Esophagus squamous epithelium (tissue), 5 donors: ENCODE measurements at regions not wholly inside any gene's neighbourhood (a gene's known extent, or its start where the extent isn't known, plus 50 kb on each side); places are given as distances from the start of the nearest gene placed in this dataset.

ENCODE experiments used
- DNase-seq: peaks from one replicate; lab custom pipeline; 2025; lab: John Stamatoyannopoulos, UW
- H3K27ac ChIP-seq, 4 donors: fragments of 200-600 bp; sonication (generic); one replicate each; pipeline ENCODE4 v1.5.1; 2016 to 2019; ENCODE audit warnings: mild to moderate bottlenecking in 1 of 4
- H3K27me3 ChIP-seq, 4 donors: fragments of 200-600 bp; sonication (generic); 1 replicate in 3 of 4; 2 replicates in 1 of 4; pipeline versions ENCODE4 v1.5.1 to v1.6.0; 2017 to 2021; ENCODE audit warnings: antibody characterized with exemption in 1 of 4
- H3K36me3 ChIP-seq, 3 donors: fragments of 200-600 bp; sonication (generic); one replicate each; pipeline ENCODE4 v1.5.1; 2016 to 2019
- H3K4me1 ChIP-seq, 3 donors: fragments of 200-600 bp; sonication (generic); one replicate each; pipeline ENCODE4 v1.5.1; 2017 to 2019
- H3K4me3 ChIP-seq, 4 donors: fragments of 200-600 bp; sonication (generic); 1 replicate in 3 of 4; 2 replicates in 1 of 4; pipeline ENCODE4 v1.5.1; 2016 to 2019; ENCODE audit warnings: mild to moderate bottlenecking in 2 of 4, moderate library complexity in 1 of 4
- H3K9me3 ChIP-seq, 3 donors: fragments of 200-600 bp; sonication (generic); one replicate each; pipeline ENCODE4 v1.5.1; 2016 to 2019
- CTCF ChIP-seq, 6 experiments: fragments of 450-650 bp in 4 of 6; fragments of 200-600 bp in 2 of 6; sonication (generic) in 2 of 6; IDR thresholded peaks; one replicate each; pipeline ENCODE4 v1.5.1; 2016 to 2019; ENCODE audit warnings: antibody characterized with exemption in 6 of 6, mild to moderate bottlenecking in 4 of 6, moderate library complexity in 4 of 6
- POLR2A ChIP-seq, 4 donors: fragments of 450-650 bp; IDR thresholded peaks; one replicate each; pipeline ENCODE4 v1.6.1; 2017; ENCODE audit warnings: antibody characterized with exemption in 4 of 4, mild to moderate bottlenecking in 4 of 4, moderate library complexity in 3 of 4
- WGBS, 2 donors: methylation state at CpG; one replicate each; pipeline ENCODE4 v1.1.5; 2018; 5-methylcytosine and 5-hydroxymethylcytosine counted together
- intact Hi-C: fragments of 100-400 bp; cut with DNase I; formaldehyde crosslinking; loops from one replicate; pipeline ENCODE4 v1.15.0; 2022
- donor health status: DM: yes; HTN: yes; CAD: no.

- WGBS, 2 donors: 78 to 85% methylated on average over 4 to 31 of the region's 60 CpGs
- Histone ChIP-seq H3K4me3 (no peak overlapping the region), H3K27ac (no peak overlapping the region), H3K27me3 (no peaks in the 10 kb centered on the region), H3K4me1 (no peaks in the 10 kb centered on the region), H3K9me3 (peaks cover 0 to 13% (median 7%) of the 10 kb centered on the region in 3 donors), H3K36me3 (no peaks in the 10 kb centered on the region)
- DNase-seq: no peak
- TF ChIP-seq CTCF (IDR thresholded peaks at IDR 0.05): no peak
- no peak for TF ChIP-seq POLR2A (IDR thresholded peaks at IDR 0.05)
- intact Hi-C loops: no loop called here
These were observed 761.5 kb upstream of the POM121L12 start for GRCh38 chr7:52273685-52274610.

GRCh38 chr7:52271703-52272102 is 763.7 kb upstream of the POM121L12 start:
- Histone ChIP-seq H3K9me3 (peaks cover 0 to 13% (median 7%) of the 10 kb centered on the region in 3 donors), H3K27ac (no peak overlapping the region), H3K27me3 (no peaks in the 10 kb centered on the region), H3K4me3 (no peak overlapping the region), H3K36me3 (no peaks in the 10 kb centered on the region), H3K4me1 (no peaks in the 10 kb centered on the region)
- intact Hi-C loops: no loop called here
- DNase-seq: no peak
- 49 to 89% methylated on average over 3 of the region's 3 CpGs for WGBS, 2 donors
- TF ChIP-seq CTCF (IDR thresholded peaks at IDR 0.05) (no peak), POLR2A (IDR thresholded peaks at IDR 0.05) (no peak)

GRCh38 chr7:52270301-52270700 is 765.1 kb upstream of the POM121L12 start:
- H3K9me3 ChIP-seq: peaks cover 0 to 13% (median 7%) of the 10 kb centered on the region in 3 donors
- no peaks in the 10 kb centered on the region for H3K27me3 ChIP-seq
- 46 to 64% methylated on average over 3 of the region's 3 CpGs for WGBS, 2 donors
- H3K4me3 ChIP-seq: no peak overlapping the region
- no peaks in the 10 kb centered on the region for H3K4me1 ChIP-seq
- DNase-seq: no peak
- no peaks in the 10 kb centered on the region for H3K36me3 ChIP-seq
- no peak overlapping the region for H3K27ac ChIP-seq
- TF ChIP-seq CTCF (IDR thresholded peaks at IDR 0.05) (no peak), POLR2A (IDR thresholded peaks at IDR 0.05) (no peak)
- intact Hi-C loops: no loop called here

GRCh38 chr7:52269669-52270068 is 765.8 kb upstream of the POM121L12 start:
- no peak for DNase-seq
- Histone ChIP-seq H3K36me3 (no peaks in the 10 kb centered on the region), H3K27me3 (no peaks in the 10 kb centered on the region), H3K9me3 (peaks cover 0 to 12% (median 7%) of the 10 kb centered on the region in 3 donors), H3K4me1 (no peaks in the 10 kb centered on the region), H3K27ac (no peak overlapping the region), H3K4me3 (no peak overlapping the region)
- 33 to 43% methylated on average over 2 of the region's 2 CpGs for WGBS, 2 donors
- TF ChIP-seq POLR2A (IDR thresholded peaks at IDR 0.05) (no peak), CTCF (IDR thresholded peaks at IDR 0.05) (no peak)
- intact Hi-C loops: no loop called here

GRCh38 chr7:52261057-52261456 is 774.4 kb upstream of the POM121L12 start:
- Histone ChIP-seq H3K27ac (no peak overlapping the region), H3K27me3 (no peaks in the 10 kb centered on the region), H3K9me3 (peaks cover 0 to 9% (median 0%) of the 10 kb centered on the region in 3 donors), H3K4me3 (no peak overlapping the region), H3K4me1 (no peaks in the 10 kb centered on the region), H3K36me3 (no peaks in the 10 kb centered on the region)
- intact Hi-C loops: no loop called here
- TF ChIP-seq CTCF (IDR thresholded peaks at IDR 0.05) (no peak), POLR2A (IDR thresholded peaks at IDR 0.05) (no peak)
- DNase-seq: no peak
- 82 to 91% methylated on average over 6 of the region's 6 CpGs for WGBS, 2 donors
